Stimulated activated CD8-positive, alpha-beta memory T cell treated with anti-CD3 and anti-CD28 coated beads, Interleukin-7, amount 100 ng/mL, for 48 hours (primary cell): ENCODE measurements at regions not wholly inside any gene's neighbourhood (a gene's known extent, or its start where the extent isn't known, plus 50 kb on each side); places are given as distances from the start of the nearest gene placed in this dataset.
"Not testable (repeated sequence)": the region's sequence is repeated elsewhere in the genome, so short reads cannot be mapped to it uniquely, and the experiment has no call there.

Source experiments
- DNase-seq, 2 donors: peaks; one replicate each; pipeline ENCODE4 v3.0.0-alpha.2; 2020; ENCODE audit warnings: low read depth in 1 of 2; ENCODE audit errors: extremely low read depth in 1 of 2

- no peak for DNase-seq
Observed at GRCh38 chr12:25615119-25615518, 62.0 kb upstream of the LMNTD1 start.

GRCh38 chr12:25616286-25616685 is 63.2 kb upstream of the LMNTD1 start:
- no peak for DNase-seq

- DNase-seq: no peak
Observed at GRCh38 chr12:25617991-25618390, 64.9 kb upstream of the LMNTD1 start.

- no peak for DNase-seq
Observed at GRCh38 chr12:25623816-25624215, 70.7 kb upstream of the LMNTD1 start.

- no peak for DNase-seq
Observed at GRCh38 chr12:25625146-25625545, 72.1 kb upstream of the LMNTD1 start.

- DNase-seq: no peak
Observed at GRCh38 chr12:25629341-25629740, 76.3 kb upstream of the LMNTD1 start.

- DNase-seq: not testable (repeated sequence)
Observed at GRCh38 chr12:25630735-25631515, 77.8 kb upstream of the LMNTD1 start.

GRCh38 chr12:25633149-25633548 is 80.1 kb upstream of the LMNTD1 start:
- DNase-seq: not testable (repeated sequence)

GRCh38 chr12:25637752-25638151 is 84.7 kb upstream of the LMNTD1 start:
- DNase-seq: no peak

- DNase-seq: no peak
Observed at GRCh38 chr12:25639406-25639805, 86.3 kb upstream of the LMNTD1 start.

- no peak for DNase-seq
Observed at GRCh38 chr12:25644979-25645378, 91.9 kb upstream of the LMNTD1 start.

- no peak for DNase-seq
Observed at GRCh38 chr12:25645427-25645826, 92.3 kb upstream of the LMNTD1 start.

- no peak for DNase-seq
Observed at GRCh38 chr12:25651931-25652330, 98.8 kb upstream of the LMNTD1 start.

- DNase-seq: no peak
Observed at GRCh38 chr12:25652371-25652770, 99.3 kb upstream of the LMNTD1 start.

- DNase-seq: no peak
Observed at GRCh38 chr12:25653487-25654175, 100.5 kb upstream of the LMNTD1 start.

GRCh38 chr12:25655702-25656101 is 102.6 kb upstream of the LMNTD1 start:
- no peak for DNase-seq

- DNase-seq: no peak
Observed at GRCh38 chr12:25659621-25660020, 106.5 kb upstream of the LMNTD1 start.

- no peak for DNase-seq
Observed at GRCh38 chr12:25670076-25671055, 117.3 kb upstream of the LMNTD1 start.

- DNase-seq: no peak
Observed at GRCh38 chr12:25675808-25676207, 122.7 kb upstream of the LMNTD1 start.

GRCh38 chr12:25677232-25677937 is 124.3 kb upstream of the LMNTD1 start:
- no peak for DNase-seq

GRCh38 chr12:25681580-25681979 is 128.5 kb upstream of the LMNTD1 start:
- no peak for DNase-seq
